Activated CD8-positive, alpha-beta T cell treated with anti-CD3 and anti-CD28 coated beads for 36 hours (primary cell): ENCODE measurements at regions not wholly inside any gene's neighbourhood (a gene's known extent, or its start where the extent isn't known, plus 50 kb on each side); places are given as distances from the start of the nearest gene placed in this dataset.

Experiments used
- ATAC-seq: fragments of 200-7000 bp; cut with Tn5 transposase; one replicate; pipeline ENCODE4 v1.10.0; 2021; ENCODE audit warnings: mild to moderate bottlenecking, moderate library complexity
- CTCF ChIA-PET: fragments of 350-600 bp; sonication (Branson Sonifier 250); formaldehyde crosslinking; loops from one replicate; lab custom pipeline; 2021; ENCODE audit warnings: antibody characterized with exemption; lab: Charles Lee
- POLR2A ChIA-PET: fragments of 350-600 bp; sonication (Branson Sonifier 250); formaldehyde crosslinking; loops from one replicate; lab custom pipeline; 2021; ENCODE audit warnings: antibody characterized with exemption; lab: Charles Lee
- DNase-seq: peaks from one replicate; pipeline ENCODE4 v3.0.0-alpha.2; 2020
- H3K27ac Mint-ChIP-seq: one replicate; pipeline ENCODE4 v1.8.0; 2021; ENCODE audit warnings: mild to moderate bottlenecking, mixed read lengths
- H3K27me3 Mint-ChIP-seq: one replicate; pipeline ENCODE4 v1.8.0; 2021; ENCODE audit warnings: mixed read lengths
- H3K36me3 Mint-ChIP-seq: one replicate; pipeline ENCODE4 v1.8.0; 2021; ENCODE audit warnings: low read depth, mixed read lengths
- H3K4me1 Mint-ChIP-seq: one replicate; pipeline ENCODE4 v1.8.0; 2021; ENCODE audit warnings: low read depth, mixed read lengths
- H3K4me3 Mint-ChIP-seq: one replicate; pipeline ENCODE4 v1.8.0; 2021; ENCODE audit warnings: mild to moderate bottlenecking, moderate library complexity, mixed read lengths
- H3K9me3 Mint-ChIP-seq: one replicate; pipeline ENCODE4 v1.8.0; 2021; ENCODE audit warnings: mixed read lengths
- CTCF ChIP-seq: fragments of 200-600 bp; IDR thresholded peaks from one replicate; pipeline ENCODE4 v1.8.0; 2022; ENCODE audit warnings: antibody characterized with exemption, mild to moderate bottlenecking
- intact Hi-C: fragments of 100-400 bp; cut with micrococcal nuclease; formaldehyde crosslinking; loops from one replicate; pipeline ENCODE4 v1.10.0; 2022

- no peaks in the 10 kb centered on the region for H3K4me1 Mint-ChIP-seq
- no peak for DNase-seq
- peaks cover 12% of the 10 kb centered on the region for H3K27me3 Mint-ChIP-seq
- H3K36me3 Mint-ChIP-seq: no peaks in the 10 kb centered on the region
- no peak for ATAC-seq
- H3K4me3 Mint-ChIP-seq: no peak overlapping the region
- intact Hi-C loops: loop anchor here (10.0 kb wide), 1 partner anchor 171 kb away; no protein-coding TSS in a partner anchor
- TF ChIP-seq CTCF: no peak
- ChIA-PET CTCF (no interaction called here), POLR2A (no interaction called here)
- H3K27ac Mint-ChIP-seq: no peak overlapping the region
- H3K9me3 Mint-ChIP-seq: no peaks in the 10 kb centered on the region
Observed at GRCh38 chr15:77826006-77826695, 193.4 kb upstream of the LINGO1 start.

- CTCF ChIA-PET: no interaction called here
- intact Hi-C loops: loop anchor here (10.0 kb wide), 1 partner anchor 171 kb away; no protein-coding TSS in a partner anchor
- peaks cover under 1% of the 10 kb centered on the region for H3K4me1 Mint-ChIP-seq
- peaks cover 18% of the 10 kb centered on the region for H3K27me3 Mint-ChIP-seq
- H3K9me3 Mint-ChIP-seq: no peaks in the 10 kb centered on the region
- no peaks in the 10 kb centered on the region for H3K36me3 Mint-ChIP-seq
- no peak overlapping the region for H3K4me3 Mint-ChIP-seq
- POLR2A ChIA-PET: no interaction called here
- no peak for ATAC-seq
- DNase-seq: no peak
- TF ChIP-seq CTCF: no peak
- no peak overlapping the region for H3K27ac Mint-ChIP-seq
Observed at GRCh38 chr15:77825546-77825945, 192.8 kb upstream of the LINGO1 start.

GRCh38 chr15:77825252-77825542 lies 192.5 kb upstream of the LINGO1 start:
- no peaks in the 10 kb centered on the region for H3K36me3 Mint-ChIP-seq
- DNase-seq (no peak), ATAC-seq (no peak)
- POLR2A ChIA-PET: no interaction called here
- H3K4me3 Mint-ChIP-seq: no peak overlapping the region
- H3K27me3 Mint-ChIP-seq: peaks cover 21% of the 10 kb centered on the region
- intact Hi-C loops: loop anchor here (10.0 kb wide), 1 partner anchor 170 kb away; no protein-coding TSS in a partner anchor
- TF ChIP-seq CTCF: no peak
- no peak overlapping the region for H3K27ac Mint-ChIP-seq
- H3K4me1 Mint-ChIP-seq: peaks cover 2% of the 10 kb centered on the region
- no peaks in the 10 kb centered on the region for H3K9me3 Mint-ChIP-seq
- CTCF ChIA-PET: no interaction called here

- no peak for ATAC-seq
Observed at GRCh38 chr15:77824361-77825251, 191.9 kb upstream of the LINGO1 start.

More at GRCh38 chr15:77824361-77825251, 191.9 kb upstream of the LINGO1 start:
- DNase-seq: no peak
- TF ChIP-seq CTCF: no peak
- intact Hi-C loops: loop anchor here (10.0 kb wide), 1 partner anchor 170 kb away; no protein-coding TSS in a partner anchor
- Mint-ChIP-seq H3K9me3 (no peaks in the 10 kb centered on the region), H3K27ac (no peak overlapping the region), H3K27me3 (peaks cover 21% of the 10 kb centered on the region), H3K4me1 (peaks cover 2% of the 10 kb centered on the region), H3K36me3 (no peaks in the 10 kb centered on the region), H3K4me3 (no peak overlapping the region)
- ChIA-PET CTCF (interaction anchor here (1.0 kb wide), 1 partner anchor 75 kb away, joined by 3 read pairs; no protein-coding TSS in a partner anchor), POLR2A (no interaction called here)
